Skin epidermis (tissue), 12 donors: ENCODE measurements at regions not wholly inside any gene's neighbourhood (a gene's known extent, or its start where the extent isn't known, plus 50 kb on each side); places are given as distances from the start of the nearest gene placed in this dataset.
"Not testable (repeated sequence)": the region's sequence is repeated elsewhere in the genome, so short reads cannot be mapped to it uniquely, and the experiment has no call there.

Experiments used
- H3K27ac ChIP-seq, 21 experiments: fragments of 200-600 bp; sonication (generic) in 11 of 21; one replicate each; pipeline ENCODE4 v1.5.0; 2020; ENCODE audit warnings: mild to moderate bottlenecking in 3 of 21, inconsistent platforms in 2 of 21, moderate library complexity in 2 of 21
- H3K4me3 ChIP-seq, 7 experiments: fragments of 200-600 bp; sonication (generic) in 2 of 7; one replicate each; pipeline ENCODE4 v1.5.0; 2020; ENCODE audit warnings: inconsistent platforms in 2 of 7, mild to moderate bottlenecking in 2 of 7, moderate library complexity in 1 of 7

GRCh38 chr21:27534206-27534605 lies 567.3 kb upstream of the ADAMTS5 start:
- H3K4me3 ChIP-seq = no peak overlapping the region
- H3K27ac ChIP-seq = no peak overlapping the region

DNA sequence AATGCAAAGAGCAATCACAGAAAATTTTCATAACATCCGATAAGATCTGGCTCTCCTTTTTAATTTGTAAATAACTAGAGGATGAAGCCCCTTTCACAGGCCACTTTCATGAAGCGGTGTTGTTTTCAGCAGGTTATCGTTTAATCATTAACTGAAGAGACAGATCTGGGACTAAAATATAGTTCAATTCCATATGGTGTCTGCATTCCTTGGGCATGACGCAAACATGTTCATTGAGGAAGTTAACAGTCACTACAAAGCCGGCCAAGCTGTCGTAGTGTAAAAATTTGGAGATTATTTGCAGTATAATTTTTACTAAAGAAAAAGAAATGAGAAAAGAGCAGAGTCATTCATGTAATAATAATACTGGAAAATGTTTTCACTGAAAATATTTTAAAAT lies 565.2 kb upstream of the ADAMTS5 start:
- H3K27ac ChIP-seq = no peak overlapping the region
- H3K4me3 ChIP-seq = no peak overlapping the region

- Histone ChIP-seq H3K4me3 (no peak overlapping the region), H3K27ac (no peak overlapping the region)
These were observed 561.8 kb upstream of the ADAMTS5 start for GRCh38 chr21:27528697-27529096.

DNA sequence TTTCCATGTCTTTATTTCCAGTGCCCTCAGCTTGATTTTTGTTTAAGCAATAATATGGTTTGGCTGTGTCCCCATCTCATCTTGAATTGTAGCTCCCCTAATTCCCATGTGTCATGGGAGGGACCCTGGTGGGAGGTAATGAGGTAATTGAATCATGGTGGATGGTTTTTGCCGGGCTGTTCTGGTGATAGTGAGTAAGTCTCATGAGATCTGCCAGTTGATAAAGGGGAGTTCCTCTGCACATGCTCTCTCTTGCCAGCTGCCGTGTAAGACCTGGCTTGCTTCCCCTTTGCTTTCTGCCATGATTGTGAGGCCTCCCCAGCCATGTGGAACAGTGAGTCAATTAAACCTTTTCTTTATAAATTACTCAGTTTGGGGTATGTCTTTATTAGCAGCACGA lies 559.6 kb upstream of the ADAMTS5 start:
- no peak overlapping the region for H3K4me3 ChIP-seq

GRCh38 chr21:27525780-27526179 lies 558.9 kb upstream of the ADAMTS5 start:
- H3K27ac ChIP-seq = no peak overlapping the region
- H3K4me3 ChIP-seq = no peak overlapping the region

More for the DNA sequence above, 559.6 kb upstream of the ADAMTS5 start:
- no peak overlapping the region for H3K27ac ChIP-seq

GRCh38 chr21:27519361-27519760 lies 552.5 kb upstream of the ADAMTS5 start:
- Histone ChIP-seq H3K27ac (no peak overlapping the region), H3K4me3 (no peak overlapping the region)

DNA sequence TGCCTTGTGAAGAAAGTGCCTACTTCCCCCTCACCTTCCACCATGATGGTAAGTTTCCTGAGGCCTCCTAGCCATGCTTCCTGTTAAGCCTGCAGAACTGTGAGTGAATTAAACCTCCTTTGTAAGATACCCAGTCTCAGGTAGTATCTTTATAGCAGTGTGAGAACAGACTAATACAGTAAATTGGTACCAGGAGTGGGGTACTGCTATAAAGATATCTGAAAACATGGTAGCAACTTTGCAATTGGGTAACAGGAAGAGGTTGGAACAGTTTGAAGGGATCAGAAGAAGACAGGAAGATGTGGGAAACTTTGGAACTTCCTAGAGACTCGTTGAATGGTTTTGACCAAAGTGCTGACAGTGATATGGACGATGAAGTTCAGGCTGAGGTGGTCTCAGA lies 550.3 kb upstream of the ADAMTS5 start:
- not testable (repeated sequence) for H3K27ac ChIP-seq, H3K4me3 ChIP-seq

DNA sequence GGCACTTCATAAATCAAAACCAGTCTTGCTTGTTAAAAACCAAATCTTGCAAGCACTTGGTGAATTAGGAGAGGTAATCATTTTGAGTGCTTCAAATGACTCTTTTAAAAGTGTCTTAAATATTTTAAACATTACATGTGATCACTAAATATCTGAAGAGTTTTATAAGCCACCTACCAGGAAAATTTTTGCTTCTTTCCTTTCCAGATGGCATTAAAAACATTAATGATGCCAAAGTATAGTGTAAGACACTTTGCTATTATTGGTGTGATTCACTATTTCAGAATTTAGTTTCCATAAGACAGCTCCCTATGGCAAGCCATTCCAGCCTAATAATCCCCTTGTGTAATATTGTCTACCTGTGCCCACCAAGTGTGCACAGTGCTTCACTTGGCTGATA lies 548.8 kb upstream of the ADAMTS5 start:
- H3K27ac ChIP-seq = no peak overlapping the region
- H3K4me3 ChIP-seq = no peak overlapping the region

DNA sequence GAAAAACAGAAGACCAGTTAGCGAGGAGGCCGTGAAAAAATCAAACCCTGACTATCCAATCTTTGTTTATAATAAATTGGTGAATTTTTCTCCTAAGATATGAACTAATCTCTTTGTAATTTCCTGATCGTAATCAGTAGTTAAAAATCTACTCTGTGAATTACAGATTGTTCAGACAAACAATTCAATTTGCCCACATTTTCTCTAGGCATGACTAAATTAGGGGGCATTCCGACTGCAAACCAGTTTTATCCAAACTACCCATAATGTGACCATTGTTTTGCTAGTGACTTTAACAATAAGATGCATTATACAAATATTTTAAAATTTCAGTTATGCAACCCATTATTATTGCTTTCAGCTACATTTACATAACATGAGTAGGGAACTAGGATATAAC lies 546.9 kb upstream of the ADAMTS5 start:
- no peak overlapping the region for H3K4me3 ChIP-seq
- H3K27ac ChIP-seq = no peak overlapping the region

- H3K27ac ChIP-seq = no peak overlapping the region
- H3K4me3 ChIP-seq = no peak overlapping the region
These were observed 546.1 kb upstream of the ADAMTS5 start for GRCh38 chr21:27513016-27513415.

DNA sequence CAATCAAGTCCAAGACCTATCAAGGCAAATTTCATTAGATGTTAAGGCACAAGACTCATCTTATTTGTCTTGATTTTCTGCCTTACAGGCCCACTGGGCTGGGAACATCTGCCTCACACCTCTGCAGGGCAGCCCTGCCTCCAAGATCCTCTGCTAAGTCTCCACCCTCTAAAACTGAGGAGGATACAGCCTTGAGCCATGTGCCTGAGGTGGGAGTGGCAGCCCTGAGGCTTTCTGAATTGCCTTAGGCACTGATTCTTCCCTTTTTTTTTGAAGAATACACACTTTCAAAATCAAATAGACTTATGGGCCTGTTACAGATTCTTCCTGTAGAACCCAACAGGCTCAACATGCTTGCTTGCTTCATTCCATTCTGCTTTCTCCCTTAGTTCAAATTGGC lies 544.3 kb upstream of the ADAMTS5 start:
- Histone ChIP-seq H3K27ac (no peak overlapping the region), H3K4me3 (no peak overlapping the region)

DNA sequence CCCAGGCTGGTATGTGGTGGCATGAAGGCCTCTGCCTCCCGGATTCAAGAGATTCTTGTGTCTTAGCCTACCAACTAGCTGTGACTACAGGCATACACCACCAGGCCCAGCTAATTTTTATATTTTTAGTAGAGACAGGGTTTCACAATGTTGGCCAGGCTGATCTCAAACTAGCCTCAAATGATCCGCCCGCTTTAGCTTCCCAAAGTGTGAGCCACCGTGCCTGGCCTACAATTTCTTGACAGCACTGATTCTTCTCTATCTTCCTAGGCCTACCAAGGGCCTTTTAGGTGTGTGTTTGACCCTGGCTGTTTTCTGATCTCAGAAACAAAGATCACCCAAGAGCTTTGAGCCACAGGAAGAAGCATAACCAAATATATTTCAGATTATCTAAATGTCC lies 540.8 kb upstream of the ADAMTS5 start:
- peak overlapping the region in 2 of 21 experiments; percentile 7 to 61 for H3K27ac ChIP-seq
- no peak overlapping the region for H3K4me3 ChIP-seq

GRCh38 chr21:27505516-27505915 lies 538.6 kb upstream of the ADAMTS5 start:
- no peak overlapping the region for H3K4me3 ChIP-seq
- H3K27ac ChIP-seq = no peak overlapping the region

- Histone ChIP-seq H3K4me3 (no peak overlapping the region), H3K27ac (no peak overlapping the region)
These were observed 535.9 kb upstream of the ADAMTS5 start for GRCh38 chr21:27502801-27503200.

DNA sequence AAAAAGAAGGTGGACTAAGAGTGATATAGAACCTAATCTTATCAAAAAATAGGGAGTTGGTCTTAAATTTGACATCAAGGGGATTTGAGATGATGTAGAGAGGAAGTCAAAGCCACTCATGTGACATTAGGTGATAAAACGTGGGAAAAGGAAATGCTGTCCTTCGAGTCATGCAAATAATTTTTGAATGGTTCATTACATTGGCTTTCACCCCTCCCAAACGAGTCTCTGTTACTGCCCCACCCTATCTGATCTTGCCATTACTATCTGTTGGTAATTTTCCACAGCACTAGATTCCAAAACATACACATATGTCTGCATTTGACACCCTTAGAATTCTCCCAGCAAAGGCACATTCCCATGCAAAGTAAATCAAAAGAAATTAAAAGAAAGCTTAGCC lies 531.1 kb upstream of the ADAMTS5 start:
- Histone ChIP-seq H3K4me3 (no peak overlapping the region), H3K27ac (no peak overlapping the region)

DNA sequence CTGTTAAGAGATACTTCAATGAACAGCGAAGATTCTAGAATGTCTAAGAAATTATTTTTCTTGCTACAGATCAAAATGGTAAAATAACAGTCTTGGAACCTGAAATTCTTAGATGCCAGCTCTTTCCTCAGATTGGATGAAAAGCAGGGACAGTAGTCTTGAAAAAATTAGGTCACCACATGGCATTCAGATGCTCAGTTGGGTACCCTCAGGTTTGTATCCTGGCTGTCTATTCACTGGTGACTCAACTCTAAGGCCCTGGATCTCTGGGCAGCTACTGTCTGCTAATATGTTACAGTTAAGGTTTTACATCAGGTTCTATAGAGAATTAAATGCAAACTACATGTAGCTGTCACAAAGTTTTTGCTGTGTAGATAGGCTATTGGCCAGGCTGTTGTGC lies 528.9 kb upstream of the ADAMTS5 start:
- Histone ChIP-seq H3K27ac (no peak overlapping the region), H3K4me3 (no peak overlapping the region)

GRCh38 chr21:27493542-27493941 lies 526.7 kb upstream of the ADAMTS5 start:
- Histone ChIP-seq H3K4me3 (no peak overlapping the region), H3K27ac (no peak overlapping the region)

GRCh38 chr21:27487676-27488075 lies 520.8 kb upstream of the ADAMTS5 start:
- Histone ChIP-seq H3K27ac (no peak overlapping the region), H3K4me3 (no peak overlapping the region)

DNA sequence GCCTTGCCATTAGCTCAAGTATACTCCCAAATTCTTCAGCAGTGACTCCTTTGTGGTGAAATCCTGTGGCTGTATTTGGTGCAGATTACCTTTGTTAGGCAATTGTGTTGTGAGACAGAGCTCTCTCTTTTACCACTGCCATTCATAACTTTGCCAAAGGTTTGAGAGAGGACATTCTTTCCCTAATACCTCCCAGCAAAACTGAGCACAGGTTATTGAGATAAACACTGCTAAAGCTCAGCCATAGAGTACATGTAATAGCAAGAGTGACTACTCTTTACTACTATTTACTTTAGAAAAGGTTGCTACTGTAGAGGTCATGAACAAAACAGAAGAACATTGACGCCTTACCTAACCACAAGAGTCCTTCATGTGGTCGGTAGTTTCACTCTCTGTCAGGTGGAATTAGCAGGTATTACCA lies 514.0 kb upstream of the ADAMTS5 start:
- Histone ChIP-seq H3K27ac (no peak overlapping the region), H3K4me3 (no peak overlapping the region)

DNA sequence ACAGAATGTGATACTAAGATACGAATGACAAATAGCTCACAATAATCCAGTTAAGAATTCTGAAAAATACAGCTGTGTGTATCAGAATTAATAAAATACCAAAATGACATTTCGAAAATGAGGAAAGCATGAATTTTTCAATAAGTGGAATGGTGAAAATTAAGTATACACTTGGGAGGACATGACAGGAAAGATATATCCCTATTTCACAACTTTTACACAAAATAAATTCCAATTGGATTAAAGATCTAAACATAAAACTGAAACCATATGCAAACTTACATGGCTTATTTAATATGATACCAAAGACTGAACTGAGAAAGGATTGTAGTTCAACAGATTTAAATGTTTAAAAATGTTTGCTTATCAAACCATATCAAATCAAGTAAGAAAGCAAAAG lies 510.4 kb upstream of the ADAMTS5 start:
- H3K27ac ChIP-seq = no peak overlapping the region

DNA sequence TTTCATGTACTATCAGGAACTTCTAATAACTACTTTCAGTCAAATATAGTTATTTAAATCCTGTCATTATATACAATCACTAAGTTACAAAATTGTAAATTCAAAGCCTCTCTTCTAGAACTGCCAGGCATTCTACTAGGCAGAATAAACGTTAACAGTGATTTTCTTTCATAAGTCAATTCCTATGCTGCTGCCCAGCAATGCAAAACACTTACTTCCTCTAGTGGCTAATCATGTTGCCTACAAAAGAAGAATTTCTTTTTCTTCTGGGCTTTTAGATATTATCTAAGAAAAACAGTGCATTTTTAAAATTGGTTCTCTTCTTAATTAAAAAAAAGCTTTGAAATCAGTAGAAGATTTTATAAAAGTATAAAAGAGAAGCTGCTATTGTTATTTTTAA lies 509.8 kb upstream of the ADAMTS5 start:
- H3K4me3 ChIP-seq = no peak overlapping the region
- H3K27ac ChIP-seq = no peak overlapping the region

More for the DNA sequence above, 510.4 kb upstream of the ADAMTS5 start:
- H3K4me3 ChIP-seq = no peak overlapping the region

DNA sequence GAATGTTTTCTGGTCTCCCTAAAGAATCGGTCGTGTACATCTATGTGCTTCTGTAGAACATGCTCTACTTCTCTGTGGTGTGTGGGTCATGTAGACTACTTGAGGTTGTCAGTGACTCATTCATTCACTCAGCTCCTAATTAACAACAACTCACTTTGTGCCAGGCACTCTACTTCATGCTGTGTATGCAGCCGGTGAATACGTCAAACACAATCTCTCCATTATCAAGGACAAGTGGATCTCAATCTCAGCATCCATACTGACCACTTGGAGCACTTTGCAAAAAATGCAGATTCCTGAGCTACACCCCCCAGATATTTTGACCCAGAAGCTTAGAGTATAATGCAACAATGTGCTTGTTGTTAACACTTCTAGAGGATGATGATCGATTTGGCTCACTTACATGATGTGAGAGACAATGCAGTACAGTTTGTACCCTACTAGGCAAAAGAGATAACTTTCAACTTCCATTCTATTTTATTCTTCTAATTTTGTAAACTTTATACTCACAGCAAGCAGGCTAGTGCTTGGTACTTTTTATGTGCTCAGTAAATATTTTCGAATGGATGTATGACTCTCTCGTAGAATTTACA lies 508.6 kb upstream of the ADAMTS5 start:
- H3K27ac ChIP-seq = peak overlapping the region in 1 of 21 experiments; percentile 5
- no peak overlapping the region for H3K4me3 ChIP-seq
